NT2/D1 (cell line): ENCODE measurements at regions not wholly inside any gene's neighbourhood (a gene's known extent, or its start where the extent isn't known, plus 50 kb on each side); places are given as distances from the start of the nearest gene placed in this dataset.

Source experiments
- DNase-seq: peaks from one replicate; pipeline ENCODE4 v3.0.0-alpha.2; 2011; ENCODE audit warnings: low read depth, low spot score
- H3K27me3 ChIP-seq: 2 replicates; pipeline ENCODE4 v1.6.0; 2011; ENCODE audit warnings: mild to moderate bottlenecking; ENCODE audit not compliant: insufficient read length, insufficient read depth
- H3K36me3 ChIP-seq: 2 replicates; pipeline ENCODE4 v1.6.1; 2011; ENCODE audit warnings: mild to moderate bottlenecking, low read length, mixed read lengths; ENCODE audit not compliant: insufficient read depth, insufficient read length
- H3K4me1 ChIP-seq: 2 replicates; pipeline ENCODE4 v1.5.1; 2011; ENCODE audit not compliant: insufficient read depth, insufficient read length
- H3K4me3 ChIP-seq: 2 replicates; pipeline ENCODE4 v1.5.1; 2011; ENCODE audit warnings: low read depth; ENCODE audit not compliant: insufficient read length
- H3K9ac ChIP-seq: 2 replicates; pipeline ENCODE4 v1.6.0; 2011; ENCODE audit warnings: low read depth; ENCODE audit not compliant: insufficient read length
- H3K9me3 ChIP-seq: 2 replicates; pipeline ENCODE4 v1.5.1; 2011; ENCODE audit warnings: mild to moderate bottlenecking, low read length; ENCODE audit not compliant: insufficient read depth
- SUZ12 ChIP-seq: IDR thresholded peaks from 2 replicates; pipeline ENCODE4 v1.6.1; 2011; ENCODE audit not compliant: insufficient read length, insufficient read depth; ENCODE audit errors: extremely low read depth
- YY1 ChIP-seq: IDR thresholded peaks from 2 replicates; pipeline ENCODE4 v1.6.1; 2011; ENCODE audit not compliant: insufficient read length, insufficient read depth
- ZNF274 ChIP-seq: IDR thresholded peaks from 2 replicates; pipeline ENCODE4 v1.6.1; 2011; ENCODE audit warnings: mild to moderate bottlenecking, low read depth, low read length

GRCh38 chr6:137651591-137652335 is 157.6 kb upstream of the OLIG3 start:
- no peak for DNase-seq
- H3K4me3 ChIP-seq: no peak overlapping the region

DNA sequence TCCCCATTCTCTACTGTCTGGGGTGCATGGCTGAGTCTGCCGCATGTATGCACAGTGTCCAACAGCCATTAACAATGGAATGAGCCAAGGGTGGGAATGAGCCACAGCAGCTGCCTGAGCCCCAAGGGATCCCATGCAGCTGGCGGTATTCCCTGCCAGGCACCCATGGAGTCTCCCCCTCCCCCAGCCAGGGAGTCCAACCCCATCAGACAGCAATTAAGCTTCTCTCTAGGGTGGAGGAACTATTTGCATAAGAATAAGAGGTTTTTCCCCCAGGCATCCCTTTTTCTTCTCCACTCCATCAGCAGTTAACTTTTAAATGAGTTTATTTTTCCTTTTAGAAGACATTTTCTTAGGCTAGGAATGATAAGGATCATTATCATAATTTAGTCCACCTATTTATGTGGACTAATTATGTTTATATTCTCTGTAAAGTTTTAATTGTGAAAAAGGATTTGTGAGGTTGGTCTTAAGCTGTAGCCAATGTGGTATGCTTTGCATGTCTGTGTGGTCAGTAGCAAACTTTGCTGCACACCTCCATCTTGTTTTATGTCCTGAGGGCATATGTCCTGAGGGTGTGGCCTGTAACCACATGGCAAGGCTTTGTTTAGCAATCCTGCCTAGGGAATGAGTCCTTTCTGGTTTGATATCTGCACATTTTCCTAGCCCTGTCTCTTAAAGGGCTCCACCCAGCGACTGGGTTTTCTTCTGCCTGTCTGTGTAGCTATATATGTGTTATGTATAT is 158.9 kb upstream of the OLIG3 start:
- H3K36me3 ChIP-seq: no peaks in the 10 kb centered on the region
- no peak overlapping the region for H3K9ac ChIP-seq
- TF ChIP-seq YY1 (no peak), ZNF274 (no peak), SUZ12 (no peak)
- DNase-seq: no peak
- no peaks in the 10 kb centered on the region for H3K27me3 ChIP-seq
- H3K9me3 ChIP-seq: peaks cover 44% of the 10 kb centered on the region
- no peak overlapping the region for H3K4me3 ChIP-seq
- H3K4me1 ChIP-seq: no peaks in the 10 kb centered on the region

More at GRCh38 chr6:137651591-137652335, 157.6 kb upstream of the OLIG3 start:
- Histone ChIP-seq H3K9ac (no peak overlapping the region), H3K27me3 (no peaks in the 10 kb centered on the region), H3K9me3 (peaks cover 44% of the 10 kb centered on the region), H3K4me1 (no peaks in the 10 kb centered on the region), H3K36me3 (no peaks in the 10 kb centered on the region)
- TF ChIP-seq ZNF274: no peak
- no peak for TF ChIP-seq SUZ12
- no peak for TF ChIP-seq YY1

GRCh38 chr6:137653706-137654059 is 159.5 kb upstream of the OLIG3 start:
- Histone ChIP-seq H3K27me3 (no peaks in the 10 kb centered on the region), H3K4me3 (no peak overlapping the region), H3K4me1 (no peaks in the 10 kb centered on the region), H3K9ac (no peak overlapping the region), H3K9me3 (peaks cover 44% of the 10 kb centered on the region), H3K36me3 (no peaks in the 10 kb centered on the region)
- no peak for DNase-seq
- TF ChIP-seq YY1 (no peak), SUZ12 (no peak), ZNF274 (no peak)

DNA sequence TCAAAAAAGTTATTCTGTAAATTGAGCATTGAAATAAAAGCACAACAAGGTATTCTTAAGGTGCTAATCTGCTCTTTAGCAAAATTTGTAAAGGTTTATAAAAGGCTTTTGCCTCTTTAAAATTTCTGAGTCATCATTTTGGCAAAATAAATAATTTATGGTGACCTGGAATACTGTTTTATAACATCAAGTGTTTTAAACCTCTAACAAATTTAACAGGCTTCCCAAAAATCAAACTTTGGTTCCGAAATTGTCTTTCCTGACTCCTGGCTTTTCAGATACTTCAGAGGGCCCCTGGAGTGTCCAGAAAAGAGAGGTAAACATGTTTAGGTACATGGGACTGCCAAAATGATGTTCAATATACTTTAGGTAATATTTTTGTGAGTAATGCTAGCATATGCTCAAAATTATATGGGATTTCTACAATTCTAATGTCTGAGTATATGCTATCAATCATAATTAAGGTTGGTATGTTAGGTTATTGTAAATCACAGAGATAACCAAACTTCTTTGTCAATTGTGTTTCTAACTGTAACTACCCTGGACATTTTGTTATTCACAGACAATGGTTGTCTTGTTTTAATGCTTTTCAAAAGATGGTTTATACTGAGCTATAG is 160.3 kb upstream of the OLIG3 start:
- Histone ChIP-seq H3K36me3 (no peaks in the 10 kb centered on the region), H3K27me3 (no peaks in the 10 kb centered on the region), H3K9ac (no peak overlapping the region), H3K9me3 (peaks cover 44% of the 10 kb centered on the region), H3K4me1 (no peaks in the 10 kb centered on the region), H3K4me3 (no peak overlapping the region)
- TF ChIP-seq ZNF274 (no peak), YY1 (no peak), SUZ12 (no peak)
- no peak for DNase-seq

DNA sequence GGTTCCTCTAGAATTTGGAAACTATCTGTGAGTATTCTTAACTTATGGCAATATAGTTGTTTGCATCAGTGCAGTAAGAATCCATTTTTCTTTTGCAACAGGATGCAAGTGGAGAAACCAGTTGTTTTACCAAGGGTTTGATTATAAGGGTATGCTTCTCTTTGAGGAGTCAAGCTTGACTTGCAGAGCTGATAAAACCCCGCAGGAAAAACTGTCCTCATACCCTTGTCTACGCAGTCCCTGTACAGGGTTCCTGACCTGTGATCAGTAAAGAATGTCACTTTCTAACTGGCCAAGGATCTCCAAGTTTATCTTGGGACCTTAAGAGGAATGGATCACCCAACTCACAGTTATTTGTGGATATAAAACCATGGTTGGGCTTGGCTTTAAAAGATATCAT is 161.1 kb upstream of the OLIG3 start:
- no peaks in the 10 kb centered on the region for H3K36me3 ChIP-seq
- H3K9ac ChIP-seq: no peak overlapping the region
- no peaks in the 10 kb centered on the region for H3K27me3 ChIP-seq
- TF ChIP-seq ZNF274 (no peak), YY1 (no peak), SUZ12 (no peak)
- H3K9me3 ChIP-seq: peaks cover 44% of the 10 kb centered on the region
- no peak for DNase-seq
- H3K4me3 ChIP-seq: no peak overlapping the region
- no peaks in the 10 kb centered on the region for H3K4me1 ChIP-seq

DNA sequence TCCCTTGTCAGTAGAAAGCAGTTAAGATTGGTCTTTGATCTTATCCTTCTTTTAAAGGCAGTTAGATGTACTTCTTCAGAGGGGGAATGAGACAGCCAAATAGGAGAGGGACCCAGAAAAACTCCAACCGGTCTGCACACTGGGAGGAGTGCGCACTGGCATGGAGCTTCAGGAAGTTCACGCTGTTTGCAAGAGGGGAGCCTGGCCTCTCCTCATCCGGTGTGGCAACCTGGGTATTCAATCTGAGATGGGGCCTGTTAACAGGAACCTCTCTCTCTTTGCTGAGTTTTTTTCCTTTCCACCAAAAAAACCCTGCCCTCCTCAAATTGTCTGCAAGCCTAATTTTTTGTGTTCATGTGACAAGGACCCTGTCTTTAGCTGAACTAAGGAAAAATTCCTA is 162.5 kb upstream of the OLIG3 start:
- peaks cover 43% of the 10 kb centered on the region for H3K9me3 ChIP-seq
- H3K4me1 ChIP-seq: no peaks in the 10 kb centered on the region
- no peaks in the 10 kb centered on the region for H3K27me3 ChIP-seq
- no peak overlapping the region for H3K9ac ChIP-seq
- no peaks in the 10 kb centered on the region for H3K36me3 ChIP-seq
- TF ChIP-seq ZNF274 (no peak), YY1 (no peak), SUZ12 (no peak)
- H3K4me3 ChIP-seq: no peak overlapping the region
- no peak for DNase-seq

DNA sequence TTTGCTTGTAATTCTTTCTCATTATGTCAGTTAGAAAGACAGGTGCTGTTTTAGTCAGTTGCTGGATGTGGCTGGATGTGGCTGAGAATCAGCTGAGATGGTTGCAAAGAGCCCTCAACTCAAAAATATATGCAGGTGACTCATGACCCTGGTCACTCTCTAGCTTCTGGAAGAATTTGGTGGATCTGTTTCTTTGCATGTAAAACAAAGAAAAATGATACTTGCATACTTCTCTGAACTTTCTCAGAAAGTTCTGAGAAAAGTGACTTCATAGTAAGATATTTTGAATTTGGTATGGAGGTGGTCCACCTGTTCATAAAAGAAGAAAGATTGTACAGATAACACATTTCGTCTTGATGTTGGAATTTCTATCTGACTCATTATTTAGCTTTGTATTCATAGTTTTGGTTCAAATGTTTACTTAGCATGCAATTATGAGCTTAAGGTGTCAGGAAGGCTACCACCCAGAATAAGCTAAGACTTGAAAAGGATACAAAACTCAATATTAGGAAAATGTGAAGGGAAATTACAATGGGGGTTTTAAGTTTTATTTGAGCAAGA is 163.2 kb upstream of the OLIG3 start:
- H3K36me3 ChIP-seq: no peaks in the 10 kb centered on the region
- H3K27me3 ChIP-seq: no peaks in the 10 kb centered on the region
- H3K9ac ChIP-seq: no peak overlapping the region
- no peak for TF ChIP-seq ZNF274
- no peak for TF ChIP-seq SUZ12
- no peak for TF ChIP-seq YY1
- H3K9me3 ChIP-seq: peaks cover 36% of the 10 kb centered on the region
- DNase-seq: no peak
- H3K4me1 ChIP-seq: no peaks in the 10 kb centered on the region
- no peak overlapping the region for H3K4me3 ChIP-seq
